ENCODE measurements at regions not wholly inside any gene's neighbourhood (a gene's known extent, or its start where the extent isn't known, plus 50 kb on each side); places are given as distances from the start of the nearest gene placed in this dataset.
"Not testable (repeated sequence)": the region's sequence is repeated elsewhere in the genome, so short reads cannot be mapped to it uniquely, and the experiment has no call there.

DNA sequence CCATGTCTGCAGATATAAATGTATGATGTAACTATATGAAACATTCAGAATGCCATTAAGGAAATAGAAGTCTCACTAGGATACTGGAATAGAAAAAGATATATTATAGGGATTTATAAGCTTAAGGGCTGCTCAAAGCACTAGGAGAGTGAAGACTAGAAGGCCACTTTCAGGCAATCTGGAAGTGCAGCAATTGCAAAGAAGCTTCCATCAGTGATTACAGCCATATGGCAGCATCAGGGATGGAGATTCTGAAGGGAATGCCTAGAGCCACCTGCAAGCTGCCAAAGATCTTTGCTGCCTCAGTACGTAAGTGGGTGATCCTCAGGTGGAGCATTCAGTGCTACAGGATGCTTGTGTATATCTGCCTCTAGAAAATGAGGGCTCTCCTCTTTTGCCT lies 796.2 kb upstream of the EPHA7 start:
- Mint-ChIP-seq H3K27ac (no peak overlapping the region), H3K4me3 (no peak overlapping the region), H3K4me1 (no peaks in the 10 kb centered on the region), H3K36me3 (no peaks in the 10 kb centered on the region), H3K9me3 (peaks cover 2% of the 10 kb centered on the region), H3K27me3 (no peaks in the 10 kb centered on the region)
- no peak for DNase-seq

DNA sequence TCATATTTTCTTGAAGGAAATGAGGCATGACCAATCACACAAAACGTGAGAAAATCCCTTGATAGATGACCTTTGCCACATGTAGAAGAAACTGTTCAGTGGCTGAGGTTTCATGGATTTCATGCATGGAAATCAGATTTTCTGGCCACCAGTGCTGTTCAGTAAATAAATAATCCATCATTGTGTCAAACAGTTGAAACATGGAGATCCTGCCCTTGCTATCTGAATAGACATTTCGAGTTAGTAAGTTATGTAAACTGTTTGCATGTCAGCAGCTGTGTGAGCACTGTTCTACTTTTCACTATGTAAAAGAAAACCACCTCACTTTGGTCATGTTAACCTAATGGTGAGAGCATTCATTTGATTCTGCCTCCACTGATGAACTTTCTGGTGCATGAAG lies 793.9 kb upstream of the EPHA7 start:
- no peaks in the 10 kb centered on the region for H3K27me3 Mint-ChIP-seq
- H3K4me3 Mint-ChIP-seq: no peak overlapping the region
- DNase-seq: no peak
- H3K4me1 Mint-ChIP-seq: no peaks in the 10 kb centered on the region
- H3K9me3 Mint-ChIP-seq: no peaks in the 10 kb centered on the region
- no peaks in the 10 kb centered on the region for H3K36me3 Mint-ChIP-seq
- H3K27ac Mint-ChIP-seq: no peak overlapping the region

DNA sequence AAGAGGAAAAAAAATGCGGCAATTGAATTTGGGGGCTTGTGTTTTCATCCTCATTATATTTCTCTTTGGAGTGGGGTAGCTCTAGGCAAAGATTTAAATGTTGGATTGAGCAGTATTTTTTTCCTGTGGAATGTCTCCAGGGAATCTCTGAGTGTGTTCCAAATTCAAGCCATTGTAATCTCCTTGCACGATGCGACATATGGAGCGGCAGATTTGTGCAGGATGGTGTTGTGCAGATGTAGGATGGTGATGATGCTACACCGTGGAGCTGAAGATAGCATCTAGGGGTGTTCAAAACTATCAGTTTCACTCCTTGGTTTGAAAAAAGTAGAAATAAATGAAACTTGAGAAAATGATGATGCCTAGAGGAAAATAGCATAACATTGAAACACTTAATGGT lies 777.5 kb upstream of the EPHA7 start:
- Mint-ChIP-seq H3K4me3 (no peak overlapping the region), H3K27me3 (no peaks in the 10 kb centered on the region), H3K4me1 (no peaks in the 10 kb centered on the region), H3K9me3 (no peaks in the 10 kb centered on the region), H3K36me3 (no peaks in the 10 kb centered on the region), H3K27ac (no peak overlapping the region)
- DNase-seq: no peak

DNA sequence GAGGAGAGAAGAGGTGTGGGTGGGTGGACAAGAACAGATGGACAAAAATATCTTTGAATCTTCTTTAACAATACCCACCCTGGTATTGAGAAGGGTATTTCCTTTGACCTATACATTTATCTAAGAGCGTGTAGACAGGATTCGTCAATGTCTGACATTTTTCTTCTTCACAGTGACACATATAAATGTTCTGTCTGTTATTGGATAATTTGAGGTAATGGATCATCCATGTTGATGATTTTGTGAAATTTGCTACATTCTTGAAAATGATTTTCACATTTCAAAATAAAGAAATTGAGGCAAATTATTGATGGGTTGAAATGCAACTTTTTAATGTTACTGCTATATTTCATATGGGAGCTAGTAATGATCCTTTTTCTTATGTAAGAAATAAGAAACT lies 770.7 kb upstream of the EPHA7 start:
- H3K4me3 Mint-ChIP-seq: no peak overlapping the region
- no peak for DNase-seq

DNA sequence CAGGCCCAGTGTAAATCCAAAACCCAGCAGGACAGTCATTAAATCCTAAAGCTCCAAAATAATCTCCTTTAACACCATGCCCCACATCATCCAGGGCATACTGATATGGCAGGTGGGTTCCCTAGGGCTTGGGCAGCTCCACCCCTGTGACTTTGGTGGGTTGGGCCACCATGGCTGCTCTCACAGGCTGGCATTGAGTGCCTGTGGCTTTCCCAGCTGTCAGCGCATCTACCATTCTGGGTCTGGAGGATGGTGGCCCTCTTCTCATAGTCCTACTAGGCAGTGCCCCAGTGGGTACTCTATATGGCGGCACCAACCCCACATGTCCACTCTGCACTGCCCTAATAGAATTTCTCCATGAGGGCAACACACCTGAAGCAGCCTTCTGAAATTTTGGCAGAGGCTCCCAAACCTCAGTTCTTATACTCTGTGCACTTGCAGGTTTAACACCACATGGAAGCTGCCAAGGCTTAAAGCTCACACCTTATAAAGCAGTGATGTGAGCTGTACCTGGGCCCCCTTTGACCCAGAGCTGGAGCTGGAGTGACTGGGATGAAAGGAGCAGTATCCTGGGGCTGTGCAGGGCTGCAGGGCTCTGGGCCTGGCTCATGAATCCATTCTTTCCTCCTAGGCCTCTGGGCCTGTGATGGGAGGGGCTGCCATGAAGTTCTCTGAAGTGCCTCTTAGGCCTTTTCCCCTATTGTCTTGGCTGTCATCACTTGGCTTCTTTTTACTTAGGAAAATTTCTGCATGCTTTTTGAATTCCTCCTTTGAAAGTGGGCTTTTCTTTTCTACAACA lies 765.5 kb upstream of the EPHA7 start:
- H3K4me1 Mint-ChIP-seq: no peaks in the 10 kb centered on the region

More for the DNA sequence above, 770.7 kb upstream of the EPHA7 start:
- H3K36me3 Mint-ChIP-seq: no peaks in the 10 kb centered on the region
- no peaks in the 10 kb centered on the region for H3K27me3 Mint-ChIP-seq
- no peaks in the 10 kb centered on the region for H3K4me1 Mint-ChIP-seq
- no peak overlapping the region for H3K27ac Mint-ChIP-seq
- peaks cover 4% of the 10 kb centered on the region for H3K9me3 Mint-ChIP-seq

DNA sequence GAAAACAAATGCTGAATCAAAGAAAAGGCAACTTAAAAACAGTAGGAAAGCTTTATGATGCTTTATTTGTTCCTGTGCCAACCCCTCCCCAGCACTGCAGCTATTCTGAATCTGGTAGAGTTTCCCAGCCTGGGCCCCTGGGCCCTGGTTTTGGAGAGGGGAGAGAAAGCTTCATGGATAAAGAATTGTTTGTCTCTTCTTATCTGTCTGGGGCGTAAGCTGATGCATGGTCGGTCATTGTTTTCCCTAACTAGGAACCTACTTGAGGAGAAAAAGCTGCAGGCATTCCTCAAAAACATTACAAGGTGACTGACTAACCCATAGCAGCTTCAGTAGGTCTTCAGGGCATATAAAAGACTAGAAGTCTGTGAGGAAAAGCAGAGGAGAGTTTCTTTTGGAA lies 758.1 kb upstream of the EPHA7 start:
- H3K27ac Mint-ChIP-seq: no peak overlapping the region
- no peak overlapping the region for H3K4me3 Mint-ChIP-seq
- H3K4me1 Mint-ChIP-seq: no peaks in the 10 kb centered on the region
- no peaks in the 10 kb centered on the region for H3K36me3 Mint-ChIP-seq
- no peaks in the 10 kb centered on the region for H3K27me3 Mint-ChIP-seq
- no peaks in the 10 kb centered on the region for H3K9me3 Mint-ChIP-seq
- no peak for DNase-seq

More for the DNA sequence above, 765.5 kb upstream of the EPHA7 start:
- no peaks in the 10 kb centered on the region for H3K36me3 Mint-ChIP-seq
- H3K4me3 Mint-ChIP-seq: no peak overlapping the region
- no peaks in the 10 kb centered on the region for H3K27me3 Mint-ChIP-seq
- no peak overlapping the region for H3K27ac Mint-ChIP-seq
- DNase-seq: no peak
- peaks cover 12% of the 10 kb centered on the region for H3K9me3 Mint-ChIP-seq

DNA sequence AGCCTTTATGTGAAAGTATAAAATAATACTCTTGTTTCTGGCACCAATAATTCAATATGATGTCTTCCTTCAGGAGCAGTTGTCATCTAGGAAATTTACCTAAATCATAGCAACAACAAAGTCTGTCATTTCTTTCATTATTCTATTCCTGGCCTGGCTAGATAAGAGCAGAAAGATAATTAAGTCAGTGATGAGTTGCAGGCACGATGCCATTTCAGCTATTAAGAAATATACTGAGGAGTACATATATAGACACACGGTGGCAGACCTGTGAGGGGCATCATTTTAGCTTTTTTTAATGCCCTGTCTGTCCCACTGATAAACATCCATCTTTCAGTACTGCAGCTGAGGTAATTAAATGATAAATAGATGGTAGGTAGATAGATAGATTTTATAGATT lies 756.1 kb upstream of the EPHA7 start:
- peaks cover 3% of the 10 kb centered on the region for H3K9me3 Mint-ChIP-seq
- no peak for DNase-seq
- no peak overlapping the region for H3K27ac Mint-ChIP-seq
- H3K4me1 Mint-ChIP-seq: no peaks in the 10 kb centered on the region
- no peak overlapping the region for H3K4me3 Mint-ChIP-seq
- no peaks in the 10 kb centered on the region for H3K36me3 Mint-ChIP-seq
- H3K27me3 Mint-ChIP-seq: no peaks in the 10 kb centered on the region

DNA sequence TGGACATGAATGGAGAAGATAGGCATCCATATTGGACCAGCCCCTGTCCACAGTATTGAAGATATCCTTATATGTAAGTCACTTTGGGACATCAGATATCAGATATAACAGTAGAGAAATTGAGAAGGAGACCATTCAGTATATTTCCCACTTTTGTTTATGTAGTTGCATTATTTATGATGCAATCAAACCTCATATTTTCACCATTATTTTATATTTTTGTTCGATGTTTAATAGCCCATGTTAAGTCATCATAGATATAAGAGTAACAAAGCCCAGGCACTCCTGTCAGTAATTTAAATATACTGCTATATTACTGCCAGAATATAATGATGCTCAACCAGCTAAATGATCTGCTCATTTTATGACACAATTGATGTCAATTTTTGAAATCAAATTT lies 744.5 kb upstream of the EPHA7 start:
- Mint-ChIP-seq H3K36me3 (no peaks in the 10 kb centered on the region), H3K27me3 (no peaks in the 10 kb centered on the region), H3K4me3 (no peak overlapping the region), H3K9me3 (peaks cover 2% of the 10 kb centered on the region), H3K27ac (no peak overlapping the region), H3K4me1 (no peaks in the 10 kb centered on the region)
- DNase-seq: no peak

DNA sequence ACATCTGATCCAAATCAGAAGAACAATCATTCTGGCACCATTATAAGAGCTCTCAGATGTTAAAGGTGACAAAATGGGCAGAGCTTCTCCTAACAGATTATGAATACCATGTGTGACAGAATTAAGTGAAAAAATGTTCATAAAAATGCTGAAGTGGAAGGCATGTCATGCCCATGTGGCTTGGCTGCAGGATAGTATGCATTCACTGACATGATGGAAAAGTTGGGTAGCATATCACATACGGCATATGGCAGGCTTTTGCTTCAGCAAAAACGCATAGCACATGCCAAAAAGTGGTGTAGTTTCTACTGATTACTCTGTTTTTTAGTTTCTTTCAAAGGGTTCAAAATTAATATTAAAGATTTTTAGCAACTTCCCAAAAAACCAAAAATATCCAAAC lies 731.5 kb upstream of the EPHA7 start:
- H3K27me3 Mint-ChIP-seq: no peaks in the 10 kb centered on the region
- H3K4me1 Mint-ChIP-seq: no peaks in the 10 kb centered on the region
- DNase-seq: no peak
- no peak overlapping the region for H3K27ac Mint-ChIP-seq
- H3K9me3 Mint-ChIP-seq: peaks cover 4% of the 10 kb centered on the region
- no peaks in the 10 kb centered on the region for H3K36me3 Mint-ChIP-seq
- no peak overlapping the region for H3K4me3 Mint-ChIP-seq

DNA sequence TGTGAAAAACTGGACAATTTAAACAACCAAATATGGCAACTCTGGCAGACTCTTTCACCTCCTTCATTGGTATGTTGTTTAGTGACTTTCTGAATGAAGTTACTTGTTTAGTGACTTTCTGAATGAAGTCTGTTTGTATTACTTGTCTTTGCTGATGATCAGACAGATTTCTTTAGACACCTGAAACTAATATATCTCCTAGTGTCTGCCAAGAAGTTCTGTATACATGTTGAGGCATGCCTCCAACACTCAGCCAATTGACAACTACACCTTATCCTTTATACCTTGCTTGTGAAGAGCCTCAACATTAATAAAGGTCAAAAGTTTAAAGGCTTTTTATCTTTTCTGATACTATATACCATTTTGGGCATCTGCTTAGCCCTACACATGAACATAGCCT lies 725.4 kb upstream of the EPHA7 start:
- peaks cover 1% of the 10 kb centered on the region for H3K9me3 Mint-ChIP-seq
- no peak for DNase-seq
- no peak overlapping the region for H3K27ac Mint-ChIP-seq
- H3K36me3 Mint-ChIP-seq: no peaks in the 10 kb centered on the region
- H3K4me1 Mint-ChIP-seq: no peaks in the 10 kb centered on the region
- H3K27me3 Mint-ChIP-seq: no peaks in the 10 kb centered on the region
- no peak overlapping the region for H3K4me3 Mint-ChIP-seq

DNA sequence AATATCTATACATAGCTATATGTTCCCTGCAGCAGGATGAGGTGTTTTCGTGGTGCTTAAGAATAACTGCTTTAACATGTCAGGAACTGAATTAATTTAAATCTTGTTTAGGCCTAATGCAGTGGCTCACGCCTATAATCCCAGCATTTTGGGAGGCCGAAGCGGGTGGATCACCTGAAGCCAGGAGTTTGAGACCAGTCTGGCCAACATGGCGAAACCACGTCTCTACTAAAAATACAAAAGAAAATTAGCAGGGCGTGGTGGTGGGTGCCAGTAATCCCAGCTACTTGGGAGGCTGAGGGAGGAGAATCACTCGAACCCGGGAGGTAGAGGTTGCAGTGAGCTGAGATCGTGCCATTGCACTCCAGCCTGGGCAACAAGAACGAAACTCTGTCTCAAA lies 717.8 kb upstream of the EPHA7 start:
- not testable (repeated sequence) for H3K27me3 Mint-ChIP-seq, H3K4me1 Mint-ChIP-seq, H3K4me3 Mint-ChIP-seq, H3K27ac Mint-ChIP-seq, H3K36me3 Mint-ChIP-seq, H3K9me3 Mint-ChIP-seq, DNase-seq

DNA sequence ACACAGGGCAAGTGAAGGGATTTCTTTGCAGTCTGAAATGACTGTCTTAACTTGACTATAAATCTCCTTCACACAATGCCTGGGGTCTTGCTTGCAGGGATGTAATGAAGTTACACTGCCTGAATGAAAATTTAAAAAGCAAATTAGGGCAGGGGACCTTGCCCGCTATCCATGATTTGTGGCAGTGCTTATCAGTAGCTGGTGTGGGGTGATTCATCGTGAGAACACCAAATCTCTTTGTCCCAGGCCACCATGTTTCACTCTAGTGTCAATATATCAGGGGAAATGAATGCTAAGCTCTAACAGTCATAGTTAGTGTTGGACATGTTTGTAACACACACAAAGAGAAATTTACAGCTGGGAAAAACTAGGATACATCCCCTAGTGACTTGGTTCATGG lies 713.7 kb upstream of the EPHA7 start:
- Mint-ChIP-seq H3K4me3 (no peak overlapping the region), H3K27ac (no peak overlapping the region), H3K9me3 (no peaks in the 10 kb centered on the region), H3K4me1 (no peaks in the 10 kb centered on the region), H3K36me3 (no peaks in the 10 kb centered on the region), H3K27me3 (no peaks in the 10 kb centered on the region)
- no peak for DNase-seq

DNA sequence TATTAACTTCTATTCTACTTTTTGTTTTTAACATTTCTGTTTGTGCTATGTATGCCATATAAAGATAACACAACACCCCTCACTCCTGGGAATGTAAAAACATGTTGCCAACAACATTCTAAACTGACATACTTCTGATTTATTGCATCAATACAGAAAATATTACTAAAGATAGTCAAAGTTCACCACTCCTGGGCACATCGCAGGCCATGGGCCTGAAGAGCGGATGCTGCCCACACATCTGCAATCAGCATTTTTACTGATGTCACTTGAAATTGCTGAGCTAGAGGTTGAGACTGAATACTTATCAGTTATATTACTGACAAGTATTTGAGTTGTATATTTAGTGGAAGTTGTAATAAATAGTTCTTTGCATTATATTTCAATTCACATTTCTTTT lies 711.9 kb upstream of the EPHA7 start:
- no peak overlapping the region for H3K4me3 Mint-ChIP-seq
- no peaks in the 10 kb centered on the region for H3K27me3 Mint-ChIP-seq
- DNase-seq: no peak
- no peaks in the 10 kb centered on the region for H3K4me1 Mint-ChIP-seq
- H3K9me3 Mint-ChIP-seq: no peaks in the 10 kb centered on the region
- H3K36me3 Mint-ChIP-seq: no peaks in the 10 kb centered on the region
- H3K27ac Mint-ChIP-seq: no peak overlapping the region

DNA sequence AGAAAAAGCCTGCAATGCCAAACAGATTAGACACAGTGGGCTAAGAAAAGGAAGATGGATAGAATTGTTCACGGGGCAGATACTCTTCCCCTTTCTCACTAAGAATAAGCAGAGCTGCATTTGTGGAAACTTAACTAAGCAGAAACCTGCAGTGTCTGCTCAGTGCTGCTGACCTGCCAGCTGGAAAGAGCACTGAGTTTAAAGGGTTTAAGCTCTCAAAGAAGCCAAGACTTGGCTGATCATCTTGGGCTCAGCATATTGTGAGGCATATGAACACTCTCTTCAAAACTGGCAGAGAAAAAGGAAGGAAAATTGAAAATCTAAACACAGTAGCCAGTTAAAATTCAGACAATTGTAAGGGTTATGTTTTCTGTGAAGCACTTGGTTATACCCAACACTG lies 711.1 kb upstream of the EPHA7 start:
- no peak for DNase-seq
- Mint-ChIP-seq H3K9me3 (no peaks in the 10 kb centered on the region), H3K27me3 (no peaks in the 10 kb centered on the region), H3K36me3 (no peaks in the 10 kb centered on the region), H3K4me3 (no peak overlapping the region), H3K4me1 (no peaks in the 10 kb centered on the region), H3K27ac (no peak overlapping the region)

DNA sequence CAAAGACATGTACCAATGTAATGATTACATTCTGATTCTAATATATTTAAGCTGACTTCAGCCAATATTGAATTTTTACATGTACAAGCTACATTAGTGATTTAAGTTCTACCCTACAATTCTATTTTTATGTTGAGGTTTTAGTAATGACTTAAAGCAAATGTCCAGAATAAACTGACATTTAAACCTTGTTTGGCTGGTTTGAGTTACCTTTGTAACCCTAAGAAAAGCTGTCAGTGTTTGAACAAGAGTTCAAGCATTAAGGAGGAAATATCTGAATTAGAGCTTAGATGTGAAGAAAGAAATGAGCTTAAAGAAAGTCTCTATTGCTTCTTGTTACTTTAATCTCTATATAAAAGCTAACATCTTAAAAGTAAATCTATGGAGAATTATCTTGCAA lies 710.6 kb upstream of the EPHA7 start:
- Mint-ChIP-seq H3K4me1 (no peaks in the 10 kb centered on the region), H3K27me3 (no peaks in the 10 kb centered on the region), H3K36me3 (no peaks in the 10 kb centered on the region), H3K9me3 (no peaks in the 10 kb centered on the region), H3K27ac (no peak overlapping the region), H3K4me3 (no peak overlapping the region)
- DNase-seq: no peak

DNA sequence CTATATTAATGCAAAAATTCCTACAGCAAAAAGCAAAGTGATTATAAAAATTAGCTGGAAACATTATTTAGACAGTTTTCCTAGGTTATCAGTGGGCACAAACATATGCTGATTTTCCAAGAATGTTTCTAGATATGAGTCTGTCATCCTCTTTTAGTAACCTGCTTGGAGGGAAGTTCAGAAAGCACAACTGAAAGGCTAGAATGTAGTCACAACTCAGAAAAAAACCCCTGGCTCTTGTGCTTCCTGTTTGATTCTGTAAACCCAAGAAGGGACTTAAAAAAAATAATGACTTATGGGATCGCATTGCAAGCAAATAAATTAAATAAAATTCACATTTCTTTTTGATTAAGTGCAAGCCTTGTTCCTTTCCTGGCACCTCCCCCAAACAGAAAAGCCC lies 708.4 kb upstream of the EPHA7 start:
- H3K36me3 Mint-ChIP-seq: no peaks in the 10 kb centered on the region
- H3K27me3 Mint-ChIP-seq: no peaks in the 10 kb centered on the region
- no peaks in the 10 kb centered on the region for H3K4me1 Mint-ChIP-seq
- no peak overlapping the region for H3K27ac Mint-ChIP-seq
- no peaks in the 10 kb centered on the region for H3K9me3 Mint-ChIP-seq
- no peak overlapping the region for H3K4me3 Mint-ChIP-seq
- no peak for DNase-seq

Data from activated naive CD8-positive, alpha-beta T cell treated with anti-CD3 and anti-CD28 coated beads for 36 hours (primary cell).